PC-3 (cell line): ENCODE measurements at regions not wholly inside any gene's neighbourhood (a gene's known extent, or its start where the extent isn't known, plus 50 kb on each side); places are given as distances from the start of the nearest gene placed in this dataset.

Experiments
- ATAC-seq: fragments of 200-7000 bp; cut with Tn5 transposase; 2 replicates; pipeline ENCODE4 v1.9.1; 2020; ENCODE audit warnings: mild to moderate bottlenecking, moderate library complexity
- BruUV-seq: library from RNA; stranded (reverse); fragments of 400-500 nt; replicated peaks from 2 replicates; lab custom pipeline; 2021; lab: Mats Ljungman, UMichigan
- CTCF ChIA-PET: fragments of 300-600 bp; sonication (Branson Sonifier 250); formaldehyde crosslinking; loops from one replicate; lab custom pipeline; 2022; ENCODE audit warnings: antibody characterized with exemption; lab: Charles Lee
- POLR2A ChIA-PET: fragments of 300-600 bp; sonication (Branson Sonifier 250); formaldehyde crosslinking; loops from one replicate; lab custom pipeline; 2022; ENCODE audit warnings: antibody characterized with exemption; ENCODE audit not compliant: unreplicated experiment; lab: Charles Lee
- DNase-seq: peaks from one replicate; pipeline ENCODE4 v3.0.0-alpha.2; 2015
- H2AFZ ChIP-seq: fragments of 300-600 bp; sonication (generic); 2 replicates; pipeline ENCODE4 v1.6.0; 2016; ENCODE audit warnings: antibody characterized with exemption, low read length
- H3F3A ChIP-seq: fragments of 300-600 bp; sonication (generic); one replicate; pipeline ENCODE4 v1.6.0; 2017; ENCODE audit warnings: antibody characterized with exemption, low read length, control low read depth, mild to moderate bottlenecking; ENCODE audit not compliant: unreplicated experiment
- H3K27ac ChIP-seq: fragments of 300-600 bp; sonication (generic); 2 replicates; pipeline ENCODE4 v1.5.1; 2016; ENCODE audit warnings: mild to moderate bottlenecking, low read length
- H3K27me3 ChIP-seq: fragments of 300-600 bp; sonication (generic); 2 replicates; pipeline ENCODE4 v1.6.1; 2016; ENCODE audit warnings: low read length, mixed read lengths
- H3K36me3 ChIP-seq: fragments of 300-600 bp; sonication (generic); 2 replicates; pipeline ENCODE4 v1.6.1; 2016; ENCODE audit warnings: low read depth, mixed run types, low read length, mixed read lengths
- H3K4me1 ChIP-seq: fragments of 300-600 bp; sonication (generic); 2 replicates; pipeline ENCODE4 v1.5.1; 2016; ENCODE audit warnings: low read length; ENCODE audit not compliant: insufficient read depth
- H3K4me2 ChIP-seq: fragments of 300-600 bp; sonication (generic); 2 replicates; pipeline ENCODE4 v1.6.0; 2016; ENCODE audit warnings: low read length
- H3K4me3 ChIP-seq: fragments of 300-600 bp; sonication (generic); 2 replicates; pipeline ENCODE4 v1.5.1; 2016; ENCODE audit warnings: mild to moderate bottlenecking, low read length, mixed read lengths
- H3K79me2 ChIP-seq: fragments of 300-600 bp; sonication (generic); 2 replicates; pipeline ENCODE4 v1.6.1; 2017; ENCODE audit warnings: low read length, mixed read lengths
- H3K9ac ChIP-seq: fragments of 300-600 bp; sonication (generic); 2 replicates; pipeline ENCODE4 v1.6.0; 2016; ENCODE audit warnings: mild to moderate bottlenecking, low read length
- H3K9me2 ChIP-seq: fragments of 300-600 bp; sonication (generic); replicated peaks from 2 replicates; pipeline ENCODE4 v1.6.1; 2016; ENCODE audit warnings: mixed run types, low read length, mixed read lengths
- H3K9me3 ChIP-seq: fragments of 300-600 bp; sonication (generic); 2 replicates; pipeline ENCODE4 v1.6.1; 2016; ENCODE audit warnings: low read length, mixed read lengths
- H4K20me1 ChIP-seq: fragments of 300-600 bp; sonication (generic); 2 replicates; pipeline ENCODE4 v1.6.1; 2016; ENCODE audit warnings: low read length, mixed read lengths
- EZH2 ChIP-seq: fragments of 300-600 bp; sonication (generic); IDR thresholded peaks from one replicate; pipeline ENCODE4 v1.6.1; 2017; ENCODE audit warnings: antibody characterized with exemption, mild to moderate bottlenecking, low read length; ENCODE audit not compliant: unreplicated experiment
- EZH2phosphoT487 ChIP-seq: fragments of 300-600 bp; sonication (generic); IDR thresholded peaks from 2 replicates; pipeline ENCODE4 v1.6.1; 2018; ENCODE audit warnings: mild to moderate bottlenecking, antibody characterized with exemption, low read length, borderline replicate concordance
- intact Hi-C: fragments of 100-400 bp; cut with micrococcal nuclease; formaldehyde crosslinking; loops from 2 replicates; pipeline ENCODE4 v1.9.0; 2023
- TF ChIP-seq, protein P1 (sequence below): fragments of 300-600 bp; sonication (generic); conservative IDR thresholded peaks from 2 replicates; pipeline ENCODE4 v1.5.1; 2017; ENCODE audit warnings: antibody characterized with exemption, low read depth, mild to moderate bottlenecking, low read length

DNA sequence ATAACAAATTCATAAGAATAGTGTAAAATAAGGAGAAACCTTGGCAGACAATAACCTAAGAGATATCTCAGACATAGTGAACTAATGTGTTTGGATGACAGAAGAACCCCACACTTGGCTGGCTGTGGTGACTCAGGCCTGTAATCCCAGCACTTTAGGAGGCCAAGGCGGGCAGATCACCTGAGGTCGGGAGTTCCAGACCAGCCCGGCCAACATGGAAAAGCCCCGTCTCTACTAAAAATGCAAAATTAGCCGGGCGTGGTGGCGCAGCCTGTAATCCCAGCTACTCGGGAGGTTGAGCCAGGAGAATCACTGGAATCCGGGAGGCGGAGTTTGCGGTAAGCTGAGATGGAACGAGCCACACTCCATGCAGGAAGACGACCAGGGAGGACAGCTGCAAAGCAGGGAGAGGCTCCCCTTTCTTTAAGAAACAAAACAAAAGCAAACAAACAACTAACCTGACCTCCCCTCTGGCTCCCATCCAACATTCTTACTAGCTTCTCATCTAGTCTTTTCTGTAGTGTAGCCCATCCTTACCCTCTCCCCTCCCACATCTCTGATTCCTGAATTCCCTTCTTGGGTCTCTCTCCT lies 84.2 kb downstream of the ZNF280B start:
- ATAC-seq (no peak), DNase-seq (no peak)
- Histone ChIP-seq H3K27me3 (peaks cover 27% of the 10 kb centered on the region), H3K9me2 (no peaks in the 10 kb centered on the region), H3K9me3 (no peaks in the 10 kb centered on the region), H3K36me3 (no peaks in the 10 kb centered on the region), H3F3A (no peaks in the 10 kb centered on the region), H2AFZ (no peak overlapping the region), H4K20me1 (no peaks in the 10 kb centered on the region), H3K4me3 (no peak overlapping the region), H3K9ac (no peak overlapping the region), H3K4me2 (no peak overlapping the region), H3K79me2 (no peaks in the 10 kb centered on the region), H3K27ac (no peak overlapping the region), H3K4me1 (no peaks in the 10 kb centered on the region)
- CTCF ChIA-PET: interaction anchor here (0.6 kb wide), 1 partner anchor 152 kb away, joined by 6 read pairs; no protein-coding TSS in a partner anchor
- POLR2A ChIA-PET: no interaction called here
- intact Hi-C loops: no loop called here
- no TSS peak for BruUV-seq
- TF ChIP-seq, protein P1, sequence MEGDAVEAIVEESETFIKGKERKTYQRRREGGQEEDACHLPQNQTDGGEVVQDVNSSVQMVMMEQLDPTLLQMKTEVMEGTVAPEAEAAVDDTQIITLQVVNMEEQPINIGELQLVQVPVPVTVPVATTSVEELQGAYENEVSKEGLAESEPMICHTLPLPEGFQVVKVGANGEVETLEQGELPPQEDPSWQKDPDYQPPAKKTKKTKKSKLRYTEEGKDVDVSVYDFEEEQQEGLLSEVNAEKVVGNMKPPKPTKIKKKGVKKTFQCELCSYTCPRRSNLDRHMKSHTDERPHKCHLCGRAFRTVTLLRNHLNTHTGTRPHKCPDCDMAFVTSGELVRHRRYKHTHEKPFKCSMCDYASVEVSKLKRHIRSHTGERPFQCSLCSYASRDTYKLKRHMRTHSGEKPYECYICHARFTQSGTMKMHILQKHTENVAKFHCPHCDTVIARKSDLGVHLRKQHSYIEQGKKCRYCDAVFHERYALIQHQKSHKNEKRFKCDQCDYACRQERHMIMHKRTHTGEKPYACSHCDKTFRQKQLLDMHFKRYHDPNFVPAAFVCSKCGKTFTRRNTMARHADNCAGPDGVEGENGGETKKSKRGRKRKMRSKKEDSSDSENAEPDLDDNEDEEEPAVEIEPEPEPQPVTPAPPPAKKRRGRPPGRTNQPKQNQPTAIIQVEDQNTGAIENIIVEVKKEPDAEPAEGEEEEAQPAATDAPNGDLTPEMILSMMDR: no peak
- TF ChIP-seq EZH2phosphoT487: no peak
- no peak for TF ChIP-seq EZH2

DNA sequence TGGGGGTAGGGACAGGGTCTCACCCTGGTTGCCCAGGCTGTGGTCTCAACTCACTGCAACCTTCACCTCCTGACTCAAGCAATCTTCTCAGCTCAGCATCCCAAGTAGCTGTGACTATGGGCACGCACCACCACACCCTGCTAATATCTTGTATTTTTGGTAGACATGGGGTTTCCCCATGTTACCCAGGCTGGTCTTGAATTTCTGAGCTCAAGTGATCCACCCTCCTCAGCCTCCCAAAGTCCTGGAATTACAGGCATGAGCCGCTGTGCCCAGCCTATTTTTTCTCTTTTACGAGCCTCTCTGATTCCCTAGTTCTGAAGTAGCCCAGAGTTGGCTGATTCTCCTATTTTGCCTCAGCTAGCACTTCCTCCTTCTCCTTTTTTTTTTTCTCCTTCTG lies 83.6 kb downstream of the ZNF280B start:
- ATAC-seq (no peak), DNase-seq (no peak)
- peaks cover 20% of the 10 kb centered on the region for H3K27me3 ChIP-seq
- no peak overlapping the region for H3K4me2 ChIP-seq
- TF ChIP-seq EZH2phosphoT487 (no peak), EZH2 (no peak)
- TF ChIP-seq, protein P1: no peak
- no peaks in the 10 kb centered on the region for H3K4me1 ChIP-seq
- POLR2A ChIA-PET: no interaction called here
- H3K79me2 ChIP-seq: no peaks in the 10 kb centered on the region
- H3F3A ChIP-seq: no peaks in the 10 kb centered on the region
- no peaks in the 10 kb centered on the region for H3K36me3 ChIP-seq
- H3K4me3 ChIP-seq: no peak overlapping the region
- H3K9me2 ChIP-seq: no peaks in the 10 kb centered on the region
- no peak overlapping the region for H2AFZ ChIP-seq
- no peak overlapping the region for H3K27ac ChIP-seq
- no peaks in the 10 kb centered on the region for H4K20me1 ChIP-seq
- intact Hi-C loops: no loop called here
- BruUV-seq: no TSS peak
- CTCF ChIA-PET: interaction anchor here (0.6 kb wide), 1 partner anchor 151 kb away, joined by 6 read pairs; no protein-coding TSS in a partner anchor
- H3K9ac ChIP-seq: no peak overlapping the region
- H3K9me3 ChIP-seq: no peaks in the 10 kb centered on the region

DNA sequence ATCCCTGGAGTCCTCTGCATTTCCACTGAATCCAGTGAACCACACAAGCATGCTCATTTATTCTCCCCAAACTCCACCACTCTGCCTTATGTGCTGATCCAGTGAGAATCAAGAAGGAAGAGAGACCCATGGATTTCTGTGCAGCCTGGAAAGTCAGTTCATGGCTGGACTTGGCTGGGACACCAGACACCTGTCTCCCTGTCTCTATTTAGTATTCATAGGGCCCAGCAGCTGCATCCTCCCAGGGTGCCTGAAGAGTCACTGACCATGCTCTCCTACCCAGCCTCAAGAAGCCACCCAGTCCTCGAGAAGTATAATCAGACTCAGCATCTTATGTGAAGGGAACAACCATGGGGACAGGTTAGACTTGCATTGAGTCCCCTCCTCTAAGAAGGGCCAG lies 83.2 kb downstream of the ZNF280B start:
- intact Hi-C loops: no loop called here
- Histone ChIP-seq H3K9me2 (no peaks in the 10 kb centered on the region), H4K20me1 (no peaks in the 10 kb centered on the region), H3K27ac (no peak overlapping the region), H3K9ac (no peak overlapping the region), H3K4me2 (no peak overlapping the region), H3K4me3 (no peak overlapping the region), H3K36me3 (no peaks in the 10 kb centered on the region), H3K9me3 (no peaks in the 10 kb centered on the region), H2AFZ (no peak overlapping the region), H3F3A (no peaks in the 10 kb centered on the region), H3K79me2 (no peaks in the 10 kb centered on the region), H3K4me1 (no peaks in the 10 kb centered on the region), H3K27me3 (peaks cover 16% of the 10 kb centered on the region)
- DNase-seq: no peak
- ChIA-PET CTCF (no interaction called here), POLR2A (no interaction called here)
- no TSS peak for BruUV-seq
- TF ChIP-seq, protein P1: no peak
- TF ChIP-seq EZH2 (no peak), EZH2phosphoT487 (no peak)
- ATAC-seq: no peak
